Endodermal cell (in vitro differentiated cells): ENCODE measurements at regions not wholly inside any gene's neighbourhood (a gene's known extent, or its start where the extent isn't known, plus 50 kb on each side); places are given as distances from the start of the nearest gene placed in this dataset.

Experiments used
- DNase-seq: peaks from one replicate; pipeline ENCODE4 v3.0.0-alpha.2; 2017
- H3K27ac ChIP-seq: 2 replicates; pipeline ENCODE4 v1.5.1; 2013; ENCODE audit warnings: mild to moderate bottlenecking, low read depth, low read length, moderate library complexity
- H3K27me3 ChIP-seq: 2 replicates; pipeline ENCODE4 v1.6.1; 2013; ENCODE audit warnings: mild to moderate bottlenecking, low read length, moderate library complexity; ENCODE audit not compliant: insufficient read depth, control insufficient read depth, poor library complexity, severe bottlenecking
- H3K36me3 ChIP-seq: 2 replicates; pipeline ENCODE4 v1.7.0; 2013; ENCODE audit warnings: mild to moderate bottlenecking, low read length, moderate library complexity; ENCODE audit not compliant: control insufficient read depth, insufficient read depth
- H3K4me1 ChIP-seq: one replicate; pipeline ENCODE4 v1.7.0; 2013; ENCODE audit warnings: low read length; ENCODE audit not compliant: control insufficient read depth, insufficient read depth
- H3K4me3 ChIP-seq: 2 replicates; pipeline ENCODE4 v1.5.1; 2013; ENCODE audit warnings: mild to moderate bottlenecking, low read length, moderate library complexity
- H3K9ac ChIP-seq: 2 replicates; pipeline ENCODE4 v1.6.1; 2013; ENCODE audit warnings: mild to moderate bottlenecking, low read length, moderate library complexity; ENCODE audit not compliant: poor library complexity, severe bottlenecking; ENCODE audit errors: extremely low read depth
- H3K9me3 ChIP-seq: 2 replicates; pipeline ENCODE4 v1.6.1; 2013; ENCODE audit warnings: mild to moderate bottlenecking, low read length, moderate library complexity; ENCODE audit not compliant: control insufficient read depth
- H3K27ac Mint-ChIP-seq: 2 replicates; pipeline ENCODE4 v1.8.0; 2020; ENCODE audit warnings: mixed read lengths
- H3K27me3 Mint-ChIP-seq: 2 replicates; pipeline ENCODE4 v1.8.0; 2021; ENCODE audit warnings: mild to moderate bottlenecking, mixed read lengths; ENCODE audit not compliant: insufficient read depth
- H3K36me3 Mint-ChIP-seq: 2 replicates; pipeline ENCODE4 v1.8.0; 2020; ENCODE audit warnings: low read depth, mixed read lengths
- H3K4me1 Mint-ChIP-seq: 2 replicates; pipeline ENCODE4 v1.8.0; 2020; ENCODE audit warnings: mixed read lengths
- H3K4me3 Mint-ChIP-seq: 2 replicates; pipeline ENCODE4 v1.8.0; 2020; ENCODE audit warnings: mild to moderate bottlenecking, moderate library complexity, mixed read lengths
- H3K9me3 Mint-ChIP-seq: 2 replicates; pipeline ENCODE4 v1.8.0; 2020; ENCODE audit warnings: mild to moderate bottlenecking, mixed read lengths
- WGBS, 2 experiments: methylation state at CpG; one replicate each; pipeline versions ENCODE4 v1.1.5 to v1.1.7; 2013; ENCODE audit warnings: missing lambda C conversion rate in 2 of 2, mixed read lengths in 1 of 2; ENCODE audit not compliant: insufficient coverage in 1 of 2, insufficient read length in 1 of 2; 5-methylcytosine and 5-hydroxymethylcytosine counted together
- TF ChIP-seq, protein P1 (sequence below): fragments of 200-600 bp; sonication (generic); conservative IDR thresholded peaks from 2 replicates; pipeline ENCODE4 v1.5.0; 2021; ENCODE audit warnings: antibody characterized with exemption, mild to moderate bottlenecking

DNA sequence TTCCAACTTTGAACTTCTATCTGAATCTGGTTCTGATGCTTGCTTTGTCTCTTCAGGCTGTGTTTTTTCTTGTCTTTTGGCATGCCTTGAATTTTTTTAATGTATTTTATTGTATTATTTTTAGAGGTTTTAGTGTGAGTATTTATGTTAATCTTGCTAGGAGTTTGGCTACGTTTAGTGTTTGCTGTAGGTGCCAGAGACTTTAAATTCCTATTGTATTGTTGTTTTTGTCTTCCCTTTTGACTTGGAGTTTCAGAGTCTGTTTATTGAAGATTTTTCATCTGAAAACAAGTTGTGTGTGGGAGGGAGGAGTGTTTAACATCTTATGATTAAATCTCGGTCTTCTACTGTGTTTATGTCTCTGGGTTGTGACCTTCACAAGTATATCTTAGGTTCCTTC, 956.8 kb downstream of the TLE1 start:
- no peak overlapping the region for H3K4me3 Mint-ChIP-seq
- no peak overlapping the region for H3K4me3 ChIP-seq
- H3K4me1 Mint-ChIP-seq: no peaks in the 10 kb centered on the region
- no peaks in the 10 kb centered on the region for H3K4me1 ChIP-seq
- no peaks in the 10 kb centered on the region for H3K36me3 ChIP-seq
- H3K27me3 ChIP-seq: no peaks in the 10 kb centered on the region
- no peak overlapping the region for H3K27ac Mint-ChIP-seq
- H3K9ac ChIP-seq: no peak overlapping the region
- no peaks in the 10 kb centered on the region for H3K9me3 Mint-ChIP-seq
- no peak overlapping the region for H3K27ac ChIP-seq
- TF ChIP-seq, protein P1, sequence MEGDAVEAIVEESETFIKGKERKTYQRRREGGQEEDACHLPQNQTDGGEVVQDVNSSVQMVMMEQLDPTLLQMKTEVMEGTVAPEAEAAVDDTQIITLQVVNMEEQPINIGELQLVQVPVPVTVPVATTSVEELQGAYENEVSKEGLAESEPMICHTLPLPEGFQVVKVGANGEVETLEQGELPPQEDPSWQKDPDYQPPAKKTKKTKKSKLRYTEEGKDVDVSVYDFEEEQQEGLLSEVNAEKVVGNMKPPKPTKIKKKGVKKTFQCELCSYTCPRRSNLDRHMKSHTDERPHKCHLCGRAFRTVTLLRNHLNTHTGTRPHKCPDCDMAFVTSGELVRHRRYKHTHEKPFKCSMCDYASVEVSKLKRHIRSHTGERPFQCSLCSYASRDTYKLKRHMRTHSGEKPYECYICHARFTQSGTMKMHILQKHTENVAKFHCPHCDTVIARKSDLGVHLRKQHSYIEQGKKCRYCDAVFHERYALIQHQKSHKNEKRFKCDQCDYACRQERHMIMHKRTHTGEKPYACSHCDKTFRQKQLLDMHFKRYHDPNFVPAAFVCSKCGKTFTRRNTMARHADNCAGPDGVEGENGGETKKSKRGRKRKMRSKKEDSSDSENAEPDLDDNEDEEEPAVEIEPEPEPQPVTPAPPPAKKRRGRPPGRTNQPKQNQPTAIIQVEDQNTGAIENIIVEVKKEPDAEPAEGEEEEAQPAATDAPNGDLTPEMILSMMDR: no peak
- H3K36me3 Mint-ChIP-seq: no peaks in the 10 kb centered on the region
- H3K27me3 Mint-ChIP-seq: no peaks in the 10 kb centered on the region
- no peaks in the 10 kb centered on the region for H3K9me3 ChIP-seq
- WGBS, 2 experiments: 82% methylated on average over 2 of the region's 2 CpGs; no CpG with 5 or more reads in 1 of the 2 experiments
- DNase-seq: no peak

DNA sequence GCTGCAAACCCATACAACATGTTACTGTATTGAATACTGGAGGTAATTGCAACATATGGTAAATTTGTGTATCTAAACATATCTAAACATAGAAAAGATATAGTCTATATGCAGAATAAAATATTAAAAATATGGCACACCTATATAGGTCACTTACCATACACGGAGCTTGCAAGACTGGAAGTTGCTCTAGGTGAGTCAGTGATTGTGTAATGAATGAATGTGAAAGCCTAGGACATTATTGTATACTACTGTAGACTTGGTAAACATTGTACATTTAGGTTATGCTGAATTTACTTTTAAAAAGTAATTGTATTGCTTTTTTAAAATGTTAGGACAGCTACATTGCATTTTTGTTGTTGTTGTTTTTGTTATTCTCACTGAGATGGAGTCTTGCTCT, 968.8 kb downstream of the TLE1 start:
- 80 to 100% methylated on average over 1 of the region's 1 CpG for WGBS, 2 experiments
- H3K9ac ChIP-seq: no peak overlapping the region

DNA sequence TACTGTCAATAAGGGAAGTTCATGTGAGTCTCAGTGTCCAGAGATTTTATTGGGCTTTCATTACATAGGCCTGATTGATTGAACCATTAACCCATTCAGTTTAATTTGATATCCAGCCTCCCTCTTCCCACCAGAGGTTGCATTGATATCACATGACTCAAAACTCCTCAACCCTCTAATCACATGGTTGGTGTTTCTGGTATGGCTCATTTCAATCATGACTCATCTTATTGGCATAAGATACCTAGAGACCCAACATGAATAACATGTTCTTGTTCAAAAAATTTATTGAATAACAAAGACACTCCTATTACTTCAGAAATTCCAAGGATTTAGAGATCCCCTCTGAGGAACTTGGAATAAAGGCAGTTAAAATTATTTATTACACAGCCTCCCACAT, 982.2 kb downstream of the TLE1 start:
- Mint-ChIP-seq H3K9me3 (peaks cover 17% of the 10 kb centered on the region), H3K4me1 (no peaks in the 10 kb centered on the region), H3K36me3 (no peaks in the 10 kb centered on the region), H3K27me3 (no peaks in the 10 kb centered on the region), H3K27ac (no peak overlapping the region), H3K4me3 (no peak overlapping the region)
- DNase-seq: no peak
- no peaks in the 10 kb centered on the region for H3K4me1 ChIP-seq
- H3K9ac ChIP-seq: no peak overlapping the region
- no peak overlapping the region for H3K27ac ChIP-seq
- H3K9me3 ChIP-seq: peaks cover 15% of the 10 kb centered on the region
- TF ChIP-seq, protein P1: no peak
- no peaks in the 10 kb centered on the region for H3K27me3 ChIP-seq
- no peak overlapping the region for H3K4me3 ChIP-seq
- no peaks in the 10 kb centered on the region for H3K36me3 ChIP-seq

More for the DNA sequence above, 968.8 kb downstream of the TLE1 start:
- H3K27me3 ChIP-seq: no peaks in the 10 kb centered on the region
- H3K9me3 ChIP-seq: peaks cover 17% of the 10 kb centered on the region
- no peaks in the 10 kb centered on the region for H3K4me1 Mint-ChIP-seq
- H3K27ac Mint-ChIP-seq: no peak overlapping the region
- H3K4me3 Mint-ChIP-seq: no peak overlapping the region
- H3K9me3 Mint-ChIP-seq: peaks cover 26% of the 10 kb centered on the region
- H3K4me3 ChIP-seq: no peak overlapping the region
- H3K36me3 ChIP-seq: no peaks in the 10 kb centered on the region
- no peak overlapping the region for H3K27ac ChIP-seq
- no peaks in the 10 kb centered on the region for H3K4me1 ChIP-seq
- H3K36me3 Mint-ChIP-seq: peaks cover 4% of the 10 kb centered on the region
- TF ChIP-seq, protein P1: no peak
- no peaks in the 10 kb centered on the region for H3K27me3 Mint-ChIP-seq
- DNase-seq: no peak
